HL-60 (cell line): ENCODE measurements at regions not wholly inside any gene's neighbourhood (a gene's known extent, or its start where the extent isn't known, plus 50 kb on each side); places are given as distances from the start of the nearest gene placed in this dataset.

ENCODE experiments used
- CTCF ChIP-seq: IDR thresholded peaks from one replicate; pipeline ENCODE4 v1.5.1; 2011; ENCODE audit warnings: low read length, control low read depth, inconsistent platforms; ENCODE audit not compliant: insufficient read depth
- REST ChIP-seq: IDR thresholded peaks from 2 replicates; pipeline ENCODE4 v1.6.1; 2012; ENCODE audit warnings: low read depth; ENCODE audit not compliant: insufficient replicate concordance

- TF ChIP-seq REST (no peak), CTCF (no peak)
Measured at GRCh38 chr4:79476196-79476595, 68.2 kb upstream of the GK2 start.
